Chondrocyte (in vitro differentiated cells): ENCODE measurements at regions not wholly inside any gene's neighbourhood (a gene's known extent, or its start where the extent isn't known, plus 50 kb on each side); places are given as distances from the start of the nearest gene placed in this dataset.
A peak's percentile ranks its signal among the peaks of the same experiment; 100 is the strongest.
"Not testable (repeated sequence)": the region's sequence is repeated elsewhere in the genome, so short reads cannot be mapped to it uniquely, and the experiment has no call there.

Source experiments
- DNase-seq: peaks from one replicate; pipeline ENCODE4 v3.0.0; 2021; ENCODE audit warnings: mixed read lengths, low spot score
- H3K27ac Mint-ChIP-seq: one replicate; pipeline ENCODE4 v1.8.0; 2021; ENCODE audit warnings: mild to moderate bottlenecking, moderate library complexity, mixed read lengths; ENCODE audit not compliant: unreplicated experiment
- H3K27me3 Mint-ChIP-seq: 2 replicates; pipeline ENCODE4 v1.8.0; 2021; ENCODE audit warnings: low read depth, mixed read lengths
- H3K36me3 Mint-ChIP-seq: 2 replicates; pipeline ENCODE4 v1.8.0; 2021; ENCODE audit warnings: low read depth, mixed read lengths
- H3K4me1 Mint-ChIP-seq: 2 replicates; pipeline ENCODE4 v1.8.0; 2021; ENCODE audit warnings: low read depth, mild to moderate bottlenecking, mixed read lengths
- H3K4me3 Mint-ChIP-seq: one replicate; pipeline ENCODE4 v1.8.0; 2021; ENCODE audit warnings: mild to moderate bottlenecking, moderate library complexity, mixed read lengths; ENCODE audit not compliant: unreplicated experiment
- H3K9me3 Mint-ChIP-seq: 2 replicates; pipeline ENCODE4 v1.8.0; 2021; ENCODE audit warnings: low read depth, mixed read lengths
- TF ChIP-seq, protein P1 (sequence below): fragments of 200-600 bp; sonication (generic); IDR thresholded peaks from 2 replicates; pipeline ENCODE4 v1.5.0; 2021; ENCODE audit warnings: antibody characterized with exemption, mild to moderate bottlenecking, moderate library complexity

DNA sequence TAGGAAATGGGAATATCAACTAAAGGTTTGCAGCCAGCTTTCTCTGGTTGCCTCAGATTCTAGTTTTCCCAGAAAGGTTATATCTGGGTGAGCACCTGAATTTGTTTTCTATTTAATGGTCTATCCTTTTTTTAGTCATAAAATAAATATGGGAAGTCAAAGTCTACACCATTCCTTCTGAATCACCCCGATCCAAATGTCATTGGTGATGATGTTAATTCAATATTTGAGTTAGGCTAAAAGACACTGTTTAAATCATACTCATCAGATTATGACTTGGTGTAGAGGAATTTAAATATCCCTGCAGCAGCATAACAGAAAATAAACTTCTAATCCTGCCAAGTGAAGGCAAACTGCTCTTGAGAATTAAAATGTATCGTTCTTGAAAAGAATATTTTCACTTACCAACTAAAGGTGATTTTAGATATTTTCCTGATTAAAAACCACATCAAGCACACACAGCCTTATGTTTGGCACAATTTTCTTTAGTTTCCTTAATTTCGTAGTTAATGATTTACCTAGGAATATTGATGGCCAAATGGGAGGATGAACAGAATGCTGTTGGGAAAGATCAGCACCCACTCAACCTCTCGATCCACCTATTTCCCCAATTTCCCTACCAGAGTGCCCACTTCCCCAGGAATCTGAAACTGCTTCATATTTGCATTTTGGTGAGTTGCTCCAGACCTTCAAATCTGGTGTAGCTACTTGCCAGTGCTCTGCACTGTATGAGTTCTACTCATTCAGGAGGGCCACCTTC lies 103.1 kb upstream of the TSLP start:
- TF ChIP-seq, protein P1, sequence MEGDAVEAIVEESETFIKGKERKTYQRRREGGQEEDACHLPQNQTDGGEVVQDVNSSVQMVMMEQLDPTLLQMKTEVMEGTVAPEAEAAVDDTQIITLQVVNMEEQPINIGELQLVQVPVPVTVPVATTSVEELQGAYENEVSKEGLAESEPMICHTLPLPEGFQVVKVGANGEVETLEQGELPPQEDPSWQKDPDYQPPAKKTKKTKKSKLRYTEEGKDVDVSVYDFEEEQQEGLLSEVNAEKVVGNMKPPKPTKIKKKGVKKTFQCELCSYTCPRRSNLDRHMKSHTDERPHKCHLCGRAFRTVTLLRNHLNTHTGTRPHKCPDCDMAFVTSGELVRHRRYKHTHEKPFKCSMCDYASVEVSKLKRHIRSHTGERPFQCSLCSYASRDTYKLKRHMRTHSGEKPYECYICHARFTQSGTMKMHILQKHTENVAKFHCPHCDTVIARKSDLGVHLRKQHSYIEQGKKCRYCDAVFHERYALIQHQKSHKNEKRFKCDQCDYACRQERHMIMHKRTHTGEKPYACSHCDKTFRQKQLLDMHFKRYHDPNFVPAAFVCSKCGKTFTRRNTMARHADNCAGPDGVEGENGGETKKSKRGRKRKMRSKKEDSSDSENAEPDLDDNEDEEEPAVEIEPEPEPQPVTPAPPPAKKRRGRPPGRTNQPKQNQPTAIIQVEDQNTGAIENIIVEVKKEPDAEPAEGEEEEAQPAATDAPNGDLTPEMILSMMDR = no peak
- no peak for DNase-seq
- no peaks in the 10 kb centered on the region for H3K9me3 Mint-ChIP-seq
- H3K4me3 Mint-ChIP-seq = no peak overlapping the region
- H3K4me1 Mint-ChIP-seq = no peaks in the 10 kb centered on the region
- H3K27me3 Mint-ChIP-seq = peaks cover 5% of the 10 kb centered on the region
- no peaks in the 10 kb centered on the region for H3K36me3 Mint-ChIP-seq
- H3K27ac Mint-ChIP-seq = no peak overlapping the region

DNA sequence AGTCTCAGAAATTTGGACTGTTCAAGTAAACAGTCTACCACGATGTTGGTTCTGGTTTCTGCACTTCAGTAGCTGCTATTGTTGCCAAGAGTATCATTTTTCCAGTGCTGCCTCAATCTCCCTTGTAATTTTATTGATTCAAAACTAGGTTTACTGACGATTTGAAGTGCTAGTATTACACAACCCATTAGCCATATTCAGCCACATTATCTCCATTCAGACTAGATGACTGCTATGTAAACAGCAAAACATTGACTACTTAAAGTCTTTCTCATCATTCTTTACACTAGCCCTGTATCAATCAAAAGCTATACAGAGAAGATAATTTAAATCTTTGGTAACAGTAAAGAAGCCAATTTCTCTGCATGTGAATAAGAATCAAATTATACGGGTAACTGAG lies 102.0 kb upstream of the TSLP start:
- no peak overlapping the region for H3K4me3 Mint-ChIP-seq
- H3K27ac Mint-ChIP-seq = no peak overlapping the region

DNA sequence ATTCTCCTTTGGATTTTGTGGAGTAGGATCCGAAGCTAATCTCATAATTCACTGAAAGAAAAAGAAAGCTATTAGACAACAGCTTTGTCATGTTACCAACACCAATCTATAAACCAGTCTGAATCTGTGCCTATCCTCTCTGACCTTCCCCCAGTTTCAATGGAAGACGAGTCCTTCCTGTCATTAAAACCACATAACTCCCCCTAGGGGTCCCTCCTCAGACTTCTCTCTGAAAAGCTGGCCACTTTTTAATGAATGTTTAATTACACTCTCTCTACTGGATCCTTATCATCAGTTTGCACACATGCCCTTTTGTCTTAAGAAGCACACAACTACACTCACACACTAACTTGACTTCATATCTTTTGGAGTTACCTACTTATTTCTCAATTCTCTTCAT lies 98.0 kb upstream of the TSLP start:
- H3K27me3 Mint-ChIP-seq = peaks cover 11% of the 10 kb centered on the region
- DNase-seq = no peak
- H3K4me1 Mint-ChIP-seq = no peaks in the 10 kb centered on the region
- H3K27ac Mint-ChIP-seq = no peak overlapping the region
- TF ChIP-seq, protein P1 = no peak
- H3K4me3 Mint-ChIP-seq = no peak overlapping the region
- H3K9me3 Mint-ChIP-seq = no peaks in the 10 kb centered on the region
- no peaks in the 10 kb centered on the region for H3K36me3 Mint-ChIP-seq

More for the DNA sequence above, 102.0 kb upstream of the TSLP start:
- no peaks in the 10 kb centered on the region for H3K36me3 Mint-ChIP-seq
- DNase-seq = no peak
- no peaks in the 10 kb centered on the region for H3K4me1 Mint-ChIP-seq
- H3K9me3 Mint-ChIP-seq = no peaks in the 10 kb centered on the region
- TF ChIP-seq, protein P1 = no peak
- peaks cover 8% of the 10 kb centered on the region for H3K27me3 Mint-ChIP-seq

DNA sequence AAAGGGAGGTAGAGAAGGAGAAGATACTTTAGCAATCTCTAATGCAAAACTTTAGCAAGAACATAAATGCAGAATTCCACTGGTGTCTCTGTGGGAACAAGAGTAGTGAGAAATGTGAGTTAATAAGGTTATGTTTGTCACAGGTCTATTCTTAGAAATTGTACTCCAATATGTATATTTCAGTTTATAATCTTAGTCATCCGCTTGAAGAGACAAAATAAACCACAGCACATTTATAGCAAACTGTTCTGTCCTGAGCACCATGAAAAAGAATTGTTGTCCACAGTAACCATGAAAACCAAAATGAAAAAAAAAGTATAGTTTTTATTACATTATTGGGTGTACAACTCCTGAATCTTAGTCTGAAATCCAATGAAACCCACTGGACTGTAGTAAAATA lies 93.6 kb upstream of the TSLP start:
- H3K9me3 Mint-ChIP-seq = peaks cover 4% of the 10 kb centered on the region
- peaks cover 10% of the 10 kb centered on the region for H3K27me3 Mint-ChIP-seq
- H3K4me3 Mint-ChIP-seq = no peak overlapping the region
- no peak overlapping the region for H3K27ac Mint-ChIP-seq
- H3K36me3 Mint-ChIP-seq = no peaks in the 10 kb centered on the region
- DNase-seq = no peak
- H3K4me1 Mint-ChIP-seq = no peaks in the 10 kb centered on the region
- TF ChIP-seq, protein P1 = no peak

DNA sequence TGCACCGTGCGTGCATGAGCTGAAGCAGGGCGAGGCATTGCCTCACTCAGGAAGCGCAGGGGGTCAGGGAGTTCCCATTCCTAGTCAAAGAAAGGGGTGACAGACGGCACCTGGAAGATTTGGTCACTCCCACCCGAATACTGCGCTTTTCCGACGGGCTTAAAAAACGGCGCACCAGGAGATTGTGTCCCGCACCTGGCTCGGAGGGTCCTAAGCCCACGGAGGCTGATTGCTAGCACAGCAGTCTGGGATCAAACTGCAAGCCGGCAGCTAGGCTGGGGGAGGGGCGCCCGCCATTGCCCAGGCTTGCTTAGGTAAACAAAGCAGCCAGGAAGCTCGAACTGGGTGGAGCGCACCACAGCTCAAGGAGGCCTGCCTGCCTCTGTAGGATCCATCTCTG lies 85.6 kb upstream of the TSLP start:
- H3K36me3 Mint-ChIP-seq, H3K4me3 Mint-ChIP-seq, H3K27ac Mint-ChIP-seq, H3K27me3 Mint-ChIP-seq, H3K4me1 Mint-ChIP-seq: not testable (repeated sequence)
- H3K9me3 Mint-ChIP-seq = peaks cover 22% of the 10 kb centered on the region
- peak; percentile 49 for DNase-seq

DNA sequence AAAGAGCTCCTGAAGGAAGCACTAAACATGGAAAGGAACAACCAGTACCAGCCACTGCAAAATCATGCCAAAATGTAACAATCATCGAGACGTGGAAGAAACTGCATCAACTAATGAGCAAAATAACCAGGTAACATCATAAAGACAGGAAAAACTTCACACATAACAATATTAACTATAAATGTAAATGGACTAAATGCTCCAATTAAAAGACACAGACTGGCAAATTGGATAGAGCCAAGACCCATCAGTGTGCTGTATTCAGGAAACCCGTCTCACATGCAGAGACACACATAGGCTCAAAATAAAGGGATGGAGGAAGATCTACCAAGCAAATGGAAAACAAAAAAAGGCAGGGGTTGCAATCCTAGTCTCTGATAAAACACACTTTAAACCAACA lies 83.9 kb upstream of the TSLP start:
- not testable (repeated sequence) for H3K4me3 Mint-ChIP-seq, H3K4me1 Mint-ChIP-seq, H3K27me3 Mint-ChIP-seq, H3K27ac Mint-ChIP-seq, H3K36me3 Mint-ChIP-seq, DNase-seq
- H3K9me3 Mint-ChIP-seq = peaks cover 22% of the 10 kb centered on the region
